SK-N-MC (cell line): ENCODE measurements at regions not wholly inside any gene's neighbourhood (a gene's known extent, or its start where the extent isn't known, plus 50 kb on each side); places are given as distances from the start of the nearest gene placed in this dataset.

Experiments
- DNase-seq: peaks from one replicate; pipeline ENCODE4 v3.0.0-alpha.2; 2011; ENCODE audit warnings: low read depth, low spot score
- H3K27ac ChIP-seq: fragments of 200-600 bp; sonication (generic); 2 replicates; pipeline ENCODE4 v1.5.1; 2016; ENCODE audit warnings: mixed run types
- H3K36me3 ChIP-seq: fragments of 200-600 bp; sonication (generic); 2 replicates; pipeline ENCODE4 v1.6.1; 2017; ENCODE audit warnings: antibody characterized with exemption, low read length, mixed read lengths; ENCODE audit not compliant: insufficient read depth
- H3K4me3 ChIP-seq: fragments of 200-600 bp; sonication (generic); 2 replicates; pipeline ENCODE4 v1.5.1; 2016
- H3K9ac ChIP-seq: fragments of 200-600 bp; sonication (generic); 2 replicates; pipeline ENCODE4 v1.8.0; 2017; ENCODE audit warnings: mixed run types, mixed read lengths; ENCODE audit not compliant: insufficient read length
- H3K9me3 ChIP-seq: fragments of 200-600 bp; sonication (generic); 2 replicates; pipeline ENCODE4 v1.6.1; 2017; ENCODE audit warnings: low read depth, mild to moderate bottlenecking, antibody characterized with exemption, low read length, moderate library complexity, mixed read lengths
- EZH2 ChIP-seq: fragments of 200-600 bp; sonication (generic); IDR thresholded peaks from one replicate; pipeline ENCODE4 v1.6.1; 2017; ENCODE audit warnings: antibody characterized with exemption
- FOXP2 ChIP-seq: optimal IDR thresholded peaks from 2 replicates; pipeline ENCODE3; 2011; ENCODE audit warnings: mild to moderate bottlenecking, moderate library complexity; ENCODE audit not compliant: insufficient read depth; ENCODE audit errors: extremely low read length, control extremely low read depth
- POLR2AphosphoS5 ChIP-seq: IDR thresholded peaks from 2 replicates; pipeline ENCODE4 v1.6.1; 2012; ENCODE audit warnings: mild to moderate bottlenecking, low read depth, low read length, borderline replicate concordance

DNA sequence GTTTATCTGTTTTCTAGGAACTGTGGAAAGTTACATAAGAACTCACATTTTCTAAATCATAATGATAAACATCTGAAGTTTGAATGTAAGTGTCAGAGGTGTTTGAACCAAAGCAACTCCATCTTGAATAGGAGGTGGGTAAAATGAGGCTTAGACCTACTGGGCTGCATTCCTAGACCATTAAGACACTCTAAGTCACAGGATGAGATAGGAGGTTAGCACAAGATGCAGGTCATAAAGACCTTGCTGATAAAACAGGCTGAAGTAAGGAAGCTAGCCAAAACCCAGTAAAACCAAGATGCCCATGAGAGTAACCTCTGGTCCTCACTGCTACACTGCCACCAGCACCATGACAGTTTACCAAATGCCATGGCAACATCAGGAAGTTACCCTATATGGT lies 297.7 kb upstream of the POU5F2 start:
- Histone ChIP-seq H3K4me3 (no peak overlapping the region), H3K9me3 (no peaks in the 10 kb centered on the region), H3K9ac (no peak overlapping the region), H3K27ac (no peak overlapping the region), H3K36me3 (no peaks in the 10 kb centered on the region)
- TF ChIP-seq FOXP2 (no peak), EZH2 (no peak), POLR2AphosphoS5 (no peak)
- DNase-seq = no peak

DNA sequence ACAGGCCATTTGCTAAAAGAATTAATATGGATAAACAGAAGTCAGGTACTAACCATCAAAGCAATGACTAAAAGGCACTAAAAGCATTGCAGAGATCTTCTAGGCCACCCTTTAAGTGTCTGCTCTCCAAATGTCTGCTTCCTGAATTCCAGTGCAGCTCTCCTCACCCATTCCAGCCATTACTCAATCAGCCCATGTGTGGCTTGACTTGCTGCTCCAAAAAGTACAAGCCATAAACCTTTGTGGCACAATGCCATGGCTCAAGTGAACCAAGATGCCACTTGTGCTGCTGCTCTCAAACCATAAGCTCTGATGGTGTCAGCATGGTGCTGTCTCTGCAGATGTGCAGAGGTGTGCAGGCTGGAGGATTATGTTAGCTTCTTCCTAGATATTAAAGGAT lies 290.2 kb upstream of the POU5F2 start:
- H3K4me3 ChIP-seq = no peak overlapping the region
- no peak overlapping the region for H3K27ac ChIP-seq
- H3K36me3 ChIP-seq = no peaks in the 10 kb centered on the region
- no peaks in the 10 kb centered on the region for H3K9me3 ChIP-seq
- no peak for DNase-seq
- H3K9ac ChIP-seq = no peak overlapping the region
- TF ChIP-seq POLR2AphosphoS5 (no peak), FOXP2 (no peak), EZH2 (no peak)

DNA sequence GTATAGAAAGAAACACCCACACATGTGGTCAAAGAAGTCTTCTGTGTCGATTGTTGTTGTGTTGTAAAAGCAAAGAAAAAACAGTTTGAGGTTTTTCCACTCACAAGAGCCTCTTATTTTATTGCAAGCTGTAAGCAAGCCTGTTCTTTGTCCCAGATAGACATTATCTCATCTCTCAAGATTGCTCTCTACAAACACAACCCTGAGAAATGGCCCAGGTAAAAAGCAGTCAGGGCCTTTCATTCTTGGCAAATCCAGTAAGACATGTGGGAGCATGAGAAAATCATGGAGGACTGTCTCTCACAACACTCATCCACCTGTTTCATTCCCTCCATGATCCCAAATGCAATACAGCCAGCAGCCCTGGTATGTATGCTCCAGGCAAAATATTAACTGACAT lies 286.6 kb upstream of the POU5F2 start:
- no peak overlapping the region for H3K4me3 ChIP-seq
- no peak overlapping the region for H3K27ac ChIP-seq
- no peak for TF ChIP-seq EZH2
- DNase-seq = no peak
- no peaks in the 10 kb centered on the region for H3K9me3 ChIP-seq
- H3K9ac ChIP-seq = no peak overlapping the region
- H3K36me3 ChIP-seq = no peaks in the 10 kb centered on the region

DNA sequence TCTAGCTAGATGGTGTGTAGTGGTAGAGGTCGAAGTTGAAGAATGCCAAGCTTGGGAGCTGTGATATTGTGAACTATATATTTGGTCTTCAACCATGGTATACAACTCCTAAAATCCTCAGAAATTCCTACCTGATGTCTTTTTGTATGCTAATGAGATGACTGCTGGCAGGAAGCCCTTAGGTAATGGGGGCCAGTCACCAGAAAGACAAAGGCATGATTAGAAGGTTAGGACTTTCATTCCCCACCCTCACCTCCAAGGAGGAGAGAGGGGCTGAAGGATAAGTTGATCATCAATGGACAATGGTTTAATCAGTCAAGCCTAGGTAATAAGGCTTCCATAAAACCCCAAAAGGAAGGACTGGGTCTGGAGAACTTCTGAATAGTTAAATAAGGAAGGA lies 285.7 kb upstream of the POU5F2 start:
- H3K9me3 ChIP-seq = no peaks in the 10 kb centered on the region
- DNase-seq = no peak
- TF ChIP-seq FOXP2 (no peak), POLR2AphosphoS5 (no peak), EZH2 (no peak)

DNA sequence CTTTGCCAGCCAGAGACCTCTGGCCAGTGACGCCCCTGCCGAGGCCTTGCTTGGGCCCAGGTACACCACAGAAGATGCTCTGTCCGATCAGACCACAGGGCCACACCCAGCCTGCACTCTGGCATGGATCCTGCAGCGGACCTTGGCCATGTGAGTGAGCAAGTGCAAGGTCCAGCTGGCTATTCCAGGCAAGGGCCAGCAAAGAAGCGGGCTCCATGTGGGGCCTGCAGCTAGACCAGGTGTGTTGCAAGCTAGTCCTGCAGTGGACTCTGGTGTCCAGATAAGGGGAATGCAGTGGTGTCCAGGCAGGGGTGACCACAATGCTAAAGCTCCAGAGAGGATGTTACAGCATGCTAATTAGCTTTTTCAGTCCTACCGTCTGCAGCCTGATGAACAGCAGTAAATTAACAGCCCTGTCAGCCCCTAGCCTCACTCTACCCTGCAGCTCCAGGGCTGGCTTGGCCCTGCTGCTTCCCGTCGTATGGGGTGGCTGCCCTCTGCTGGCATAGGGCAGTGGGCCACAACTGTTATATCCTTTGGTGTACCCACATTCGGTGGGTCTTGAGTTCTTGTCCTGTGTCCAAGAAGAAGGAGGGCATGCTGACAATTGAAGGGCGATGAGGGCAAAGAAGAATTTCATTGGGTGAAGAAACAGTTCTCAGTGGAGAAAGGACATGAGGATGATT lies 284.5 kb upstream of the POU5F2 start:
- DNase-seq = no peak
- Histone ChIP-seq H3K36me3 (no peaks in the 10 kb centered on the region), H3K27ac (no peak overlapping the region), H3K4me3 (no peak overlapping the region), H3K9ac (no peak overlapping the region), H3K9me3 (no peaks in the 10 kb centered on the region)
- TF ChIP-seq FOXP2 (no peak), POLR2AphosphoS5 (no peak), EZH2 (no peak)

More for the DNA sequence above, 285.7 kb upstream of the POU5F2 start:
- Histone ChIP-seq H3K36me3 (no peaks in the 10 kb centered on the region), H3K4me3 (no peak overlapping the region), H3K9ac (no peak overlapping the region), H3K27ac (no peak overlapping the region)

DNA sequence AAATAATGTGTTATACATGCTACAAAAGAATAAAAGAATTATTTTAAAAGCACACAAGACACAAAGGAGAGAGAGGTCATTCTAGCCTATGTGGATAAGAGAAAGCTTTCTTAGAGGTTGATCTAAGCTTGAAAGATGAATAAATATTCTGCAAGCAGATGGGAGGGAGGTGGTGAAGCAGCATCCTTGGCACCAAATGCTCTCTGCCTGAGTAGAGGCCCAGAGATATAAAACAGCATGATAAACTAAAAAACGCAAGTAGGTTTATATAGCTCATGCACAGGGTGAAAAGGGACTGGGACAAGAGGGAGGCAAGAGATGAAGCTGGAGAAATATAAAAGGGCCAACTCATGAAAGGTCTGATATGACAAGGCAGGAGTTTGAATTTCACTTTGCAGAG lies 283.2 kb upstream of the POU5F2 start:
- no peak for TF ChIP-seq EZH2
- TF ChIP-seq POLR2AphosphoS5 = no peak
- TF ChIP-seq FOXP2 = no peak
- Histone ChIP-seq H3K9ac (no peak overlapping the region), H3K27ac (no peak overlapping the region), H3K36me3 (no peaks in the 10 kb centered on the region), H3K4me3 (no peak overlapping the region), H3K9me3 (no peaks in the 10 kb centered on the region)
- DNase-seq = no peak

DNA sequence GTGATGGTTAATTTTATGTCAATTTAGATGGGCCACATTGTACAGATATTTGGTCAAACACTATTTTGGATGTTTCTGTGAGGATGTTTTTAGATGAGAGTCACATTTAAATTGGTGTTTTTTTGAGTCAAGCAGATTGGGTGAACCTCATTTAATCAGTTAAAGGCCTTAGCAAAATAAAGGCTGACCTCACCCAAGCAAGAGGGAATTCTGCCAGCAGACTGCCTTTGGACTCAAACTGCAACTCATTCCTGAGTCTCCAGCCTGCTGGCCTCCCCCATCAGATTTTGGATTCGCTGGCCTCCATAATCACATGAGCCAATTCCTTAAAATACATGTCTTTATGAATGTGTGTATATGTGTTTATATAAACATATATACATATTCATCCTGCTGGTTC lies 282.7 kb upstream of the POU5F2 start:
- no peaks in the 10 kb centered on the region for H3K36me3 ChIP-seq
- DNase-seq = no peak
- H3K9ac ChIP-seq = no peak overlapping the region
- TF ChIP-seq EZH2 = no peak
- TF ChIP-seq FOXP2 = no peak
- TF ChIP-seq POLR2AphosphoS5 = no peak
- H3K27ac ChIP-seq = no peak overlapping the region
- H3K9me3 ChIP-seq = no peaks in the 10 kb centered on the region
- no peak overlapping the region for H3K4me3 ChIP-seq

DNA sequence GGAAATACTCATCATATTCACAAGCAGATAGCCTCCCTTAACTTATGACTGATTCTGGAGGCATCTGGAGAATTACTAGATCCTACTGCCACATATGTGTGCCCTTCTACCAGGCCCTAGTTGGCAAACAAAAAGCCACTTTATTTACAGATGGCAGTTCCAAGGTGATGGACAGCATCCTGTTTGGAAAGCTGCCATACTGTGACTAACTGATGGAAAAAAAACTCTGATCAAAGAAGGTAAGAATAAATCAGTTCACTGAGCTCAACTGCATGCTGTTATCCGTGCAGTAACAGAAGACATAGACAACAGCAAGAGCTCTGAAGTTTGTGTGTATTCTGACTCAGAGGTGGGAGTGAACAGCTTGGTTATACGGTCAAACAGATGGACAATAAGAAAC lies 279.8 kb upstream of the POU5F2 start:
- TF ChIP-seq EZH2 (no peak), FOXP2 (no peak), POLR2AphosphoS5 (no peak)

DNA sequence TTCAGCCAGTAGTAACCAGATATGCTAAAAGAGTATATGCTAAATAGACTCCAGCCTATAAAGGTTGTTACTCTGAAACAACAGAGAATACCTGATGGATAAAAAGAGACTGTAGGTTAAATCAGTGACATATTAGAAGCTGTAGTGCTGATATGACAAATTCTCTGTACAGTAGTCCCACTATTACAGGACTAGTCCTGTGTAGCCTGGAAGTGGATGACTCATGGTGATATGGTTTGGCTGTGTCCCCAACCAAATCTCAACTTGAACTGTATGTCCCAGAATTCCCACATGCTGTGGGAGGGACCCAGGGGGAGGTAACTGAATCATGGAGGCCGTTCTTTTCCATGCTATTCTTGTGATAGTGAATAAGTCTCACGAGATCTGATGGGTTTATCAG lies 276.2 kb upstream of the POU5F2 start:
- DNase-seq = no peak
- Histone ChIP-seq H3K4me3 (no peak overlapping the region), H3K9me3 (no peaks in the 10 kb centered on the region), H3K27ac (no peak overlapping the region), H3K9ac (no peak overlapping the region), H3K36me3 (no peaks in the 10 kb centered on the region; the same call in 1 of the 2 replicates)
- TF ChIP-seq POLR2AphosphoS5 (no peak), FOXP2 (no peak)

More for the DNA sequence above, 279.8 kb upstream of the POU5F2 start:
- H3K9ac ChIP-seq = no peak overlapping the region
- no peaks in the 10 kb centered on the region; the same call in 1 of the 2 replicates for H3K36me3 ChIP-seq
- H3K9me3 ChIP-seq = no peaks in the 10 kb centered on the region
- H3K27ac ChIP-seq = no peak overlapping the region
- no peak for DNase-seq
- H3K4me3 ChIP-seq = no peak overlapping the region
